GM12878 (cell line): ENCODE measurements at regions not wholly inside any gene's neighbourhood (a gene's known extent, or its start where the extent isn't known, plus 50 kb on each side); places are given as distances from the start of the nearest gene placed in this dataset.
"Not testable (repeated sequence)": the region's sequence is repeated elsewhere in the genome, so short reads cannot be mapped to it uniquely, and the experiment has no call there.

Source experiments
- ATAC-seq: fragments of 200-7000 bp; cut with Tn5 transposase; 3 replicates; pipeline ENCODE4 v1.9.1; 2020; ENCODE audit warnings: mild to moderate bottlenecking, moderate library complexity
- BruUV-seq: library from RNA; stranded (reverse); fragments of 400-500 nt; replicated peaks from 2 replicates; lab custom pipeline; 2021; lab: Mats Ljungman, UMichigan
- CTCF ChIA-PET: fragments of 300-600 bp; sonication (Branson Sonifier 250); formaldehyde crosslinking; extraction: SDS; loops from one replicate; lab custom pipeline; 2021; ENCODE audit warnings: inconsistent platforms; lab: Yijun Ruan, JAX
- POLR2A ChIA-PET: fragments of 350-600 bp; formaldehyde crosslinking; extraction: SDS; loops from one replicate; lab custom pipeline; 2021; ENCODE audit warnings: inconsistent platforms; lab: Charles Lee
- RAD21 ChIA-PET: fragments of 300-600 bp; sonication (Branson Sonifier 250); formaldehyde crosslinking; loops from one replicate; lab custom pipeline; 2023; ENCODE audit warnings: antibody characterized with exemption; ENCODE audit not compliant: unreplicated experiment; lab: Charles Lee
- SMC1A ChIA-PET: fragments of 300-600 bp; sonication (Branson Sonifier 250); formaldehyde crosslinking; loops from one replicate; lab custom pipeline; 2023; ENCODE audit not compliant: unreplicated experiment, uncharacterized antibody; lab: Charles Lee
- DNase-seq: peaks from one replicate; pipeline ENCODE4 v3.0.0-alpha.2; 2011; ENCODE audit warnings: low read depth, low spot score
- FAIRE-seq: peaks from 3 replicates; lab custom pipeline; 2011; peaks lifted over from hg19 to GRCh38; lab: Jason Lieb, UNC
- H2AFZ ChIP-seq: 2 replicates; pipeline ENCODE4 v1.6.0; 2011; ENCODE audit warnings: low read depth, low read length, control low read depth; ENCODE audit not compliant: control insufficient read depth
- H3K27ac ChIP-seq: 2 replicates; pipeline ENCODE4 v1.5.1; 2011; ENCODE audit warnings: control low read depth; ENCODE audit not compliant: control insufficient read depth, insufficient read depth
- H3K27me3 ChIP-seq, 2 experiments: replicated peaks in 1 of 2; 2 replicates each; pipeline versions ENCODE4 v1.6.0 to v1.6.1; 2011; ENCODE audit warnings: low read length in 1 of 2; ENCODE audit not compliant: control insufficient read depth in 2 of 2, insufficient read depth in 2 of 2
- H3K36me3 ChIP-seq, 2 experiments: 2 replicates each; pipeline ENCODE4 v1.5.1; 2011; ENCODE audit warnings: low read length in 1 of 2; ENCODE audit not compliant: control insufficient read depth in 2 of 2, insufficient read depth in 2 of 2
- H3K4me1 ChIP-seq: 2 replicates; pipeline ENCODE4 v1.6.1; 2011; ENCODE audit warnings: mild to moderate bottlenecking, low read length, moderate library complexity, mixed read lengths; ENCODE audit not compliant: control insufficient read depth, insufficient read depth
- H3K4me2 ChIP-seq: 2 replicates; pipeline ENCODE4 v1.6.0; 2011; ENCODE audit warnings: control low read depth; ENCODE audit not compliant: control insufficient read depth, insufficient read depth
- H3K4me3 ChIP-seq: fragments of 200-600 bp; sonication (generic); 2 replicates; pipeline ENCODE4 v1.5.1; 2016
- H3K79me2 ChIP-seq: 2 replicates; pipeline ENCODE4 v1.6.0; 2011; ENCODE audit warnings: low read length; ENCODE audit not compliant: control insufficient read depth, insufficient read depth
- H3K9ac ChIP-seq: 2 replicates; pipeline ENCODE4 v1.8.0; 2011; ENCODE audit warnings: low read length, control low read depth, mixed read lengths; ENCODE audit not compliant: control insufficient read depth, insufficient read depth
- H3K9me3 ChIP-seq: replicated peaks from 3 replicates; pipeline ENCODE4 v1.5.1; 2011; ENCODE audit warnings: mild to moderate bottlenecking, low read length; ENCODE audit not compliant: control insufficient read depth, insufficient read depth
- H4K20me1 ChIP-seq: 2 replicates; pipeline ENCODE4 v1.6.0; 2011; ENCODE audit not compliant: control insufficient read depth, insufficient read depth
- WGBS: methylation state at CpG from one replicate; pipeline ENCODE4 v1.1.6; 2016; ENCODE audit warnings: low lambda C conversion rate; ENCODE audit not compliant: insufficient replicate concordance, insufficient coverage; ENCODE audit errors: missing lambda C conversion rate; 5-methylcytosine and 5-hydroxymethylcytosine counted together
- in situ Hi-C: fragments of 300-500 bp; cut with MboI; formaldehyde crosslinking; loops from 9 replicates; pipeline ENCODE4 v1.14.3; 2018; ENCODE audit warnings: mixed read lengths
- intact Hi-C: fragments of 100-400 bp; cut with micrococcal nuclease; formaldehyde crosslinking; loops from one replicate; pipeline ENCODE4 v1.14.2; 2022; ENCODE audit not compliant: unreplicated experiment

- H3K4me3 ChIP-seq, H3K27me3 ChIP-seq, H3K36me3 ChIP-seq, BruUV-seq, ATAC-seq, H3K4me2 ChIP-seq, H2AFZ ChIP-seq, FAIRE-seq, H4K20me1 ChIP-seq, H3K4me1 ChIP-seq, in situ Hi-C loops, SMC1A ChIA-PET, POLR2A ChIA-PET, H3K9me3 ChIP-seq, H3K9ac ChIP-seq, H3K79me2 ChIP-seq, H3K27ac ChIP-seq, RAD21 ChIA-PET, DNase-seq, CTCF ChIA-PET: not testable (repeated sequence)
- 98% methylated on average over 5 of the region's 5 CpGs for WGBS
- intact Hi-C loops, result loop anchor here (10.0 kb wide), 1 partner anchor 68 kb away; no protein-coding TSS in a partner anchor
Measured at GRCh38 chr9:41063243-41063642, 65.2 kb downstream of the FOXD4L6 start.

DNA sequence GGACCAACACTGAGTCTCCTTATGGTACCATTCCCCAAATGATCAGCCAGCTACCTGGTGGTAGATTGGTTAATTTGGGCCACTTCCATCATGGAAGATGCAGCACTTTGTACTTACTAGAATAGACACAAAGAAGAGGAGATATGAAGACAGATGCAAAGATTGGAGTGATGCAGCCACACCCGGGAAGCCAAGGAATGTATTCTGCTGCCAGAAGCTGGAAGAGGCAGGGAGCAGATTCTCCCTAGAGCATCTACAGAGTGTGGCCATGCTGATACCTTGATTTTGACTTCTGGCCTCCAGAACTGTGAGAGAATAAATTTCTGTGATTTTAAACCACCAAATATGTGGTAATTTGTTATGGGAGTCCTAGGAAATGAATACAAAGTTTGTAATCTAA is 68.9 kb downstream of the FOXD4L6 start:
- BruUV-seq, result not testable (repeated sequence)

DNA sequence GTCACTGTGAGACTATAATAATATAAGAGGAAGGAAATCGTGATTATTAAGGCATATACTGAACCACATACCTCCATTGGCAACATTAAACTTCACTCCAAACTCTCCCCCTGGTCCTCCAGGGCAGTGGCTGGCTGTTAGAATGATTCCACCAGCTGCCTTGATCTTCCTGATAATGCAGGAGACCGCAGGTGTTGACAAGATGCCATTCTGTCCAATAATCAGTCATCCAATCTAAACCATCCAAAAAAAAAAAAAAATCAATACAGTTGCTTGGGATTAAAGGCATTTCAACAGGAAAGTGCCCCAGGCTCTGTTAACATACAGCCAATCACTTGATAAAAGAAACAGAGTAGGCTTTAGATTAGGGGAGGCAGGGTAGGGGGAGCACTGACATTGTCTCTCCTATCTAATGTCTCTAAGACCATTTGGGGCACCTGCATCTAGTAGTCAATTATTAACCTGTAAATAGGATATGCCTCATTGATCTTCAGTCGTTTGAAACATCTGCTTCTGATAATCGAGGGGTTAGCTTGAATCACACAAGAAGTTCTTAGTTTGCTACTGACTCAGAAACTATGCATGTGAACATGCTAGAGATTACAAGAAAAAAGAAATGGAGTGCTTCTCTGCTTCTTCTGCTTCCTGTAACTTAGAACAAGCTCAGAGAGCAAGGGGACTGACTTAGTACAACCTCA is 74.7 kb downstream of the FOXD4L6 start:
- WGBS, result 46% methylated on average over 4 of the region's 4 CpGs

More for the DNA sequence above, 68.9 kb downstream of the FOXD4L6 start:
- POLR2A ChIA-PET, FAIRE-seq, in situ Hi-C loops, H3K4me2 ChIP-seq, H3K27ac ChIP-seq, H3K27me3 ChIP-seq, H2AFZ ChIP-seq, H3K4me1 ChIP-seq, H3K4me3 ChIP-seq, H3K9me3 ChIP-seq, SMC1A ChIA-PET, CTCF ChIA-PET, H3K36me3 ChIP-seq, DNase-seq, RAD21 ChIA-PET, ATAC-seq, H3K79me2 ChIP-seq, H3K9ac ChIP-seq, H4K20me1 ChIP-seq: not testable (repeated sequence)
- WGBS, result 90% methylated on average over 1 of the region's 1 CpG
- intact Hi-C loops, result loop anchor here (10.0 kb wide), 1 partner anchor 65 kb away; no protein-coding TSS in a partner anchor

GRCh38 chr9:41048672-41049071 is 79.8 kb downstream of the FOXD4L6 start:
- H2AFZ ChIP-seq, RAD21 ChIA-PET, POLR2A ChIA-PET, H3K4me2 ChIP-seq, SMC1A ChIA-PET, H3K27me3 ChIP-seq, H4K20me1 ChIP-seq, H3K36me3 ChIP-seq, ATAC-seq, H3K9ac ChIP-seq, FAIRE-seq, H3K9me3 ChIP-seq, intact Hi-C loops, CTCF ChIA-PET, H3K27ac ChIP-seq, DNase-seq, H3K4me1 ChIP-seq, in situ Hi-C loops, H3K4me3 ChIP-seq, BruUV-seq, H3K79me2 ChIP-seq: not testable (repeated sequence)
- 94% methylated on average over 2 of the region's 2 CpGs for WGBS

More for the DNA sequence above, 74.7 kb downstream of the FOXD4L6 start:
- DNase-seq, H3K36me3 ChIP-seq, CTCF ChIA-PET, H3K4me1 ChIP-seq, RAD21 ChIA-PET, H4K20me1 ChIP-seq, FAIRE-seq, H3K4me3 ChIP-seq, H2AFZ ChIP-seq, intact Hi-C loops, H3K9me3 ChIP-seq, H3K79me2 ChIP-seq, H3K27ac ChIP-seq, H3K27me3 ChIP-seq, H3K4me2 ChIP-seq, BruUV-seq, in situ Hi-C loops, SMC1A ChIA-PET, H3K9ac ChIP-seq: not testable (repeated sequence)
- POLR2A ChIA-PET, result interaction anchor here (0.7 kb wide), 1 partner anchor 17 kb away, joined by 3 read pairs; no protein-coding TSS in a partner anchor
- ATAC-seq, result peak; percentile 92
